Activated naive CD8-positive, alpha-beta T cell (primary cell): ENCODE measurements at regions not wholly inside any gene's neighbourhood (a gene's known extent, or its start where the extent isn't known, plus 50 kb on each side); places are given as distances from the start of the nearest gene placed in this dataset.

Source experiments
- H3K27ac Mint-ChIP-seq: one replicate; pipeline ENCODE4 v1.8.0; 2021; ENCODE audit warnings: mixed read lengths
- H3K27me3 Mint-ChIP-seq: one replicate; pipeline ENCODE4 v1.8.0; 2021; ENCODE audit warnings: mixed read lengths
- H3K36me3 Mint-ChIP-seq: one replicate; pipeline ENCODE4 v1.8.0; 2021; ENCODE audit warnings: mixed read lengths
- H3K4me1 Mint-ChIP-seq: one replicate; pipeline ENCODE4 v1.8.0; 2021; ENCODE audit warnings: low read depth, mixed read lengths
- H3K4me3 Mint-ChIP-seq: one replicate; pipeline ENCODE4 v1.8.0; 2021; ENCODE audit warnings: mild to moderate bottlenecking, mixed read lengths
- H3K9me3 Mint-ChIP-seq: one replicate; pipeline ENCODE4 v1.8.0; 2021; ENCODE audit warnings: low read depth, mixed read lengths

- H3K27ac Mint-ChIP-seq, result no peak overlapping the region
- no peak overlapping the region for H3K4me3 Mint-ChIP-seq
- H3K4me1 Mint-ChIP-seq, result no peaks in the 10 kb centered on the region
- H3K27me3 Mint-ChIP-seq, result peaks cover 9% of the 10 kb centered on the region
- H3K9me3 Mint-ChIP-seq, result no peaks in the 10 kb centered on the region
- H3K36me3 Mint-ChIP-seq, result no peaks in the 10 kb centered on the region
Observed at GRCh38 chr3:193789455-193789854, 196.4 kb downstream of the OPA1 start.

GRCh38 chr3:193790086-193790990 lies 197.3 kb downstream of the OPA1 start:
- Mint-ChIP-seq H3K27ac (no peak overlapping the region), H3K4me1 (no peaks in the 10 kb centered on the region), H3K4me3 (no peak overlapping the region), H3K27me3 (peaks cover 6% of the 10 kb centered on the region), H3K36me3 (no peaks in the 10 kb centered on the region), H3K9me3 (no peaks in the 10 kb centered on the region)

GRCh38 chr3:193791041-193792032 lies 198.3 kb downstream of the OPA1 start:
- Mint-ChIP-seq H3K27me3 (peaks cover 6% of the 10 kb centered on the region), H3K36me3 (no peaks in the 10 kb centered on the region), H3K9me3 (no peaks in the 10 kb centered on the region), H3K4me1 (no peaks in the 10 kb centered on the region), H3K27ac (no peak overlapping the region), H3K4me3 (no peak overlapping the region)

GRCh38 chr3:193793123-193793522 lies 200.1 kb downstream of the OPA1 start:
- no peaks in the 10 kb centered on the region for H3K36me3 Mint-ChIP-seq
- no peak overlapping the region for H3K4me3 Mint-ChIP-seq
- no peaks in the 10 kb centered on the region for H3K4me1 Mint-ChIP-seq
- peaks cover 1% of the 10 kb centered on the region for H3K27me3 Mint-ChIP-seq
- H3K9me3 Mint-ChIP-seq, result no peaks in the 10 kb centered on the region
- no peak overlapping the region for H3K27ac Mint-ChIP-seq

GRCh38 chr3:193794002-193794881 lies 201.2 kb downstream of the OPA1 start:
- Mint-ChIP-seq H3K36me3 (no peaks in the 10 kb centered on the region), H3K4me1 (no peaks in the 10 kb centered on the region), H3K27me3 (no peaks in the 10 kb centered on the region), H3K27ac (no peak overlapping the region), H3K4me3 (no peak overlapping the region), H3K9me3 (no peaks in the 10 kb centered on the region)

GRCh38 chr3:193795062-193795690 lies 202.2 kb downstream of the OPA1 start:
- H3K27ac Mint-ChIP-seq, result no peak overlapping the region
- H3K9me3 Mint-ChIP-seq, result no peaks in the 10 kb centered on the region
- no peaks in the 10 kb centered on the region for H3K4me1 Mint-ChIP-seq
- H3K4me3 Mint-ChIP-seq, result no peak overlapping the region
- no peaks in the 10 kb centered on the region for H3K36me3 Mint-ChIP-seq
- H3K27me3 Mint-ChIP-seq, result no peaks in the 10 kb centered on the region

- H3K9me3 Mint-ChIP-seq, result no peaks in the 10 kb centered on the region
- H3K36me3 Mint-ChIP-seq, result no peaks in the 10 kb centered on the region
- no peaks in the 10 kb centered on the region for H3K4me1 Mint-ChIP-seq
- H3K27me3 Mint-ChIP-seq, result no peaks in the 10 kb centered on the region
- H3K27ac Mint-ChIP-seq, result no peak overlapping the region
- H3K4me3 Mint-ChIP-seq, result no peak overlapping the region
Observed at GRCh38 chr3:193796089-193796488, 203.1 kb downstream of the OPA1 start.

GRCh38 chr3:193797566-193797965 lies 204.6 kb downstream of the OPA1 start:
- no peaks in the 10 kb centered on the region for H3K9me3 Mint-ChIP-seq

GRCh38 chr3:193798051-193798450 lies 205.0 kb downstream of the OPA1 start:
- H3K9me3 Mint-ChIP-seq, result no peaks in the 10 kb centered on the region
- no peaks in the 10 kb centered on the region for H3K4me1 Mint-ChIP-seq
- no peak overlapping the region for H3K4me3 Mint-ChIP-seq
- no peaks in the 10 kb centered on the region for H3K27me3 Mint-ChIP-seq
- no peaks in the 10 kb centered on the region for H3K36me3 Mint-ChIP-seq
- no peak overlapping the region for H3K27ac Mint-ChIP-seq

More at GRCh38 chr3:193797566-193797965, 204.6 kb downstream of the OPA1 start:
- no peaks in the 10 kb centered on the region for H3K4me1 Mint-ChIP-seq
- H3K27ac Mint-ChIP-seq, result no peak overlapping the region
- H3K4me3 Mint-ChIP-seq, result no peak overlapping the region
- H3K27me3 Mint-ChIP-seq, result no peaks in the 10 kb centered on the region
- H3K36me3 Mint-ChIP-seq, result no peaks in the 10 kb centered on the region

GRCh38 chr3:193800138-193801043 lies 207.4 kb downstream of the OPA1 start:
- Mint-ChIP-seq H3K27ac (no peak overlapping the region), H3K4me1 (no peaks in the 10 kb centered on the region), H3K4me3 (no peak overlapping the region), H3K36me3 (no peaks in the 10 kb centered on the region), H3K9me3 (no peaks in the 10 kb centered on the region), H3K27me3 (no peaks in the 10 kb centered on the region)

- Mint-ChIP-seq H3K36me3 (no peaks in the 10 kb centered on the region), H3K4me3 (no peak overlapping the region), H3K4me1 (no peaks in the 10 kb centered on the region), H3K9me3 (no peaks in the 10 kb centered on the region), H3K27ac (no peak overlapping the region), H3K27me3 (no peaks in the 10 kb centered on the region)
Observed at GRCh38 chr3:193801097-193801496, 208.1 kb downstream of the OPA1 start.

- Mint-ChIP-seq H3K4me3 (no peak overlapping the region), H3K27ac (no peak overlapping the region), H3K27me3 (no peaks in the 10 kb centered on the region), H3K9me3 (no peaks in the 10 kb centered on the region), H3K36me3 (no peaks in the 10 kb centered on the region), H3K4me1 (no peaks in the 10 kb centered on the region)
Observed at GRCh38 chr3:193803288-193803687, 210.3 kb downstream of the OPA1 start.

- no peaks in the 10 kb centered on the region for H3K27me3 Mint-ChIP-seq
- no peaks in the 10 kb centered on the region for H3K9me3 Mint-ChIP-seq
- H3K36me3 Mint-ChIP-seq, result no peaks in the 10 kb centered on the region
- H3K27ac Mint-ChIP-seq, result no peak overlapping the region
- no peak overlapping the region for H3K4me3 Mint-ChIP-seq
- no peaks in the 10 kb centered on the region for H3K4me1 Mint-ChIP-seq
Observed at GRCh38 chr3:193805448-193805847, 212.4 kb downstream of the OPA1 start.
